NT2/D1 (cell line): ENCODE measurements at regions not wholly inside any gene's neighbourhood (a gene's known extent, or its start where the extent isn't known, plus 50 kb on each side); places are given as distances from the start of the nearest gene placed in this dataset.

Experiments used
- SUZ12 ChIP-seq: IDR thresholded peaks from 2 replicates; pipeline ENCODE4 v1.6.1; 2011; ENCODE audit not compliant: insufficient read length, insufficient read depth; ENCODE audit errors: extremely low read depth
- YY1 ChIP-seq: IDR thresholded peaks from 2 replicates; pipeline ENCODE4 v1.6.1; 2011; ENCODE audit not compliant: insufficient read length, insufficient read depth

- TF ChIP-seq YY1 (no peak), SUZ12 (no peak)
These were observed 187.5 kb upstream of the CDH11 start for GRCh38 chr16:65309354-65309753.
